ENCODE measurements at regions not wholly inside any gene's neighbourhood (a gene's known extent, or its start where the extent isn't known, plus 50 kb on each side); places are given as distances from the start of the nearest gene placed in this dataset.

GRCh38 chr2:82278416-82278815 is 1973.9 kb upstream of the LRRTM1 start:
- no peak for DNase-seq
- H3K27me3 ChIP-seq = no peaks in the 10 kb centered on the region
- H3K9me3 ChIP-seq = no peaks in the 10 kb centered on the region
- TF ChIP-seq POLR2A (IDR thresholded peaks at IDR 0.05) = no peak
- no peak for TF ChIP-seq CTCF (IDR thresholded peaks at IDR 0.05)
- TF ChIP-seq EP300 (IDR thresholded peaks at IDR 0.05) = no peak
- H3K36me3 ChIP-seq = no peaks in the 10 kb centered on the region
- H3K4me1 ChIP-seq (ENCODE audit: insufficient read depth) = no peaks in the 10 kb centered on the region
- intact Hi-C loops (cut with DNase I) = no loop called here
- H3K4me3 ChIP-seq = no peak overlapping the region
- no peak overlapping the region for H3K27ac ChIP-seq
- 84 to 92% (median 89%) methylated on average over 1 of the region's 1 CpG for WGBS, 3 donors

GRCh38 chr2:82275599-82275998 is 1971.0 kb upstream of the LRRTM1 start:
- no peak for DNase-seq
- no peak overlapping the region for H3K27ac ChIP-seq
- no peak overlapping the region for H3K4me3 ChIP-seq
- H3K27me3 ChIP-seq = no peaks in the 10 kb centered on the region
- no peaks in the 10 kb centered on the region for H3K36me3 ChIP-seq
- 81 to 90% (median 83%) methylated on average over 2 of the region's 2 CpGs for WGBS, 3 donors
- intact Hi-C loops (cut with DNase I) = no loop called here
- no peaks in the 10 kb centered on the region for H3K9me3 ChIP-seq
- no peaks in the 10 kb centered on the region for H3K4me1 ChIP-seq (ENCODE audit: insufficient read depth)
- TF ChIP-seq EP300 (IDR thresholded peaks at IDR 0.05) (no peak), CTCF (IDR thresholded peaks at IDR 0.05) (no peak), POLR2A (IDR thresholded peaks at IDR 0.05) (no peak)

- no peak overlapping the region for H3K4me3 ChIP-seq
- H3K36me3 ChIP-seq = no peaks in the 10 kb centered on the region
- TF ChIP-seq EP300 (IDR thresholded peaks at IDR 0.05) (no peak), POLR2A (IDR thresholded peaks at IDR 0.05) (no peak), CTCF (IDR thresholded peaks at IDR 0.05) (no peak)
- no peaks in the 10 kb centered on the region for H3K4me1 ChIP-seq (ENCODE audit: insufficient read depth)
- intact Hi-C loops (cut with DNase I) = no loop called here
- no peaks in the 10 kb centered on the region for H3K27me3 ChIP-seq
- H3K27ac ChIP-seq = no peak overlapping the region
- DNase-seq = no peak
- H3K9me3 ChIP-seq = no peaks in the 10 kb centered on the region
These were observed 1963.9 kb upstream of the LRRTM1 start for GRCh38 chr2:82268446-82268845.

- H3K27ac ChIP-seq = no peak overlapping the region
- DNase-seq = no peak
- no peaks in the 10 kb centered on the region for H3K9me3 ChIP-seq
- WGBS, 3 donors = 86 to 88% (median 88%) methylated on average over 3 of the region's 3 CpGs
- no peak overlapping the region for H3K4me3 ChIP-seq
- no peaks in the 10 kb centered on the region for H3K36me3 ChIP-seq
- TF ChIP-seq POLR2A (IDR thresholded peaks at IDR 0.05) = no peak
- no peak for TF ChIP-seq CTCF (IDR thresholded peaks at IDR 0.05)
- no peak for TF ChIP-seq EP300 (IDR thresholded peaks at IDR 0.05)
- intact Hi-C loops (cut with DNase I) = no loop called here
- no peaks in the 10 kb centered on the region for H3K4me1 ChIP-seq (ENCODE audit: insufficient read depth)
- H3K27me3 ChIP-seq = no peaks in the 10 kb centered on the region
These were observed 1956.0 kb upstream of the LRRTM1 start for GRCh38 chr2:82260521-82260920.

GRCh38 chr2:82259551-82259950 is 1955.0 kb upstream of the LRRTM1 start:
- 62 to 82% (median 76%) methylated on average over 2 of the region's 2 CpGs for WGBS, 3 donors
- no peak for DNase-seq
- Histone ChIP-seq H3K27ac (no peak overlapping the region), H3K4me3 (no peak overlapping the region), H3K9me3 (no peaks in the 10 kb centered on the region), H3K27me3 (no peaks in the 10 kb centered on the region), H3K4me1 (ENCODE audit: insufficient read depth) (no peaks in the 10 kb centered on the region), H3K36me3 (no peaks in the 10 kb centered on the region)
- intact Hi-C loops (cut with DNase I) = no loop called here
- TF ChIP-seq POLR2A (IDR thresholded peaks at IDR 0.05) = no peak
- no peak for TF ChIP-seq CTCF (IDR thresholded peaks at IDR 0.05)
- no peak for TF ChIP-seq EP300 (IDR thresholded peaks at IDR 0.05)

All from ovary (tissue), 7 donors.